GM19395 (cell line): ENCODE measurements at regions not wholly inside any gene's neighbourhood (a gene's known extent, or its start where the extent isn't known, plus 50 kb on each side); places are given as distances from the start of the nearest gene placed in this dataset.
"Not testable (repeated sequence)": the region's sequence is repeated elsewhere in the genome, so short reads cannot be mapped to it uniquely, and the experiment has no call there.

Experiments
- ATAC-seq: cut with Tn5 transposase; IDR thresholded peaks from one replicate; pipeline ENCODE4 v1.9.1; 2021; ENCODE audit warnings: mild to moderate bottlenecking, moderate library complexity; ENCODE audit not compliant: unreplicated experiment

- ATAC-seq: peak; percentile 87
These were observed 326.4 kb downstream of the DCHS2 start for GRCh38 chr4:154164931-154165839.

GRCh38 chr4:154160519-154161301, 330.9 kb downstream of the DCHS2 start:
- ATAC-seq: no peak

GRCh38 chr4:154158361-154159155, 333.0 kb downstream of the DCHS2 start:
- ATAC-seq: no peak

- no peak for ATAC-seq
These were observed 339.1 kb downstream of the DCHS2 start for GRCh38 chr4:154152546-154152945.

GRCh38 chr4:154149236-154149635, 342.4 kb downstream of the DCHS2 start:
- ATAC-seq: not testable (repeated sequence)

GRCh38 chr4:154143720-154144119, 347.9 kb downstream of the DCHS2 start:
- ATAC-seq: no peak

GRCh38 chr4:154142664-154143063, 348.9 kb downstream of the DCHS2 start:
- ATAC-seq: no peak

- no peak for ATAC-seq
These were observed 350.7 kb downstream of the DCHS2 start for GRCh38 chr4:154140869-154141268.

GRCh38 chr4:154137320-154137905, 348.5 kb upstream of the SFRP2 start:
- ATAC-seq: no peak

- ATAC-seq: no peak
These were observed 346.7 kb upstream of the SFRP2 start for GRCh38 chr4:154135576-154135975.

- ATAC-seq: no peak
These were observed 343.5 kb upstream of the SFRP2 start for GRCh38 chr4:154132406-154132805.

- ATAC-seq: no peak
These were observed 337.4 kb upstream of the SFRP2 start for GRCh38 chr4:154126276-154126675.

GRCh38 chr4:154125340-154125739, 336.5 kb upstream of the SFRP2 start:
- no peak for ATAC-seq

GRCh38 chr4:154124539-154125255, 335.8 kb upstream of the SFRP2 start:
- ATAC-seq: no peak

GRCh38 chr4:154123897-154124296, 335.0 kb upstream of the SFRP2 start:
- no peak for ATAC-seq

- ATAC-seq: no peak
These were observed 331.9 kb upstream of the SFRP2 start for GRCh38 chr4:154120690-154121345.

- no peak for ATAC-seq
These were observed 331.3 kb upstream of the SFRP2 start for GRCh38 chr4:154120006-154120676.

GRCh38 chr4:154119317-154119716, 330.4 kb upstream of the SFRP2 start:
- peak; percentile 71 for ATAC-seq

- ATAC-seq: not testable (repeated sequence)
These were observed 328.8 kb upstream of the SFRP2 start for GRCh38 chr4:154117726-154118125.
